K562 (cell line): ENCODE measurements at regions not wholly inside any gene's neighbourhood (a gene's known extent, or its start where the extent isn't known, plus 50 kb on each side); places are given as distances from the start of the nearest gene placed in this dataset.

Source experiments
- ATAC-seq: fragments of 200-7000 bp; cut with Tn5 transposase; 3 replicates; pipeline ENCODE4 v1.9.1; 2020; ENCODE audit warnings: moderate library complexity
- BruUV-seq: library from RNA; stranded (reverse); fragments of 400-500 nt; replicated peaks from 2 replicates; lab custom pipeline; 2021; lab: Mats Ljungman, UMichigan
- CTCF ChIA-PET: fragments of 300-600 bp; formaldehyde crosslinking; extraction: SDS; loops from one replicate; lab custom pipeline; 2021; ENCODE audit warnings: low intra/inter-chr PET ratio; lab: Yijun Ruan, JAX
- POLR2A ChIA-PET: fragments of 300-600, 350-650 bp; sonication (Branson Sonifier 250); formaldehyde crosslinking; extraction: SDS; loops from one replicate; lab custom pipeline; 2021; ENCODE audit warnings: antibody characterized with exemption, inconsistent platforms; lab: Yijun Ruan, JAX
- DNase-seq, 4 experiments: peaks; one replicate each; pipeline versions ENCODE4 v3.0.0 to v3.0.0-alpha.2; 2011 to 2018; ENCODE audit warnings: low spot score in 3 of 4, mixed read lengths in 3 of 4; ENCODE audit errors: extremely low read depth in 1 of 4
- FAIRE-seq: peaks from 2 replicates; lab custom pipeline; 2011; peaks lifted over from hg19 to GRCh38; lab: Jason Lieb, UNC
- H2AFZ ChIP-seq: 2 replicates; pipeline ENCODE4 v1.6.0; 2011; ENCODE audit warnings: low read depth, low read length, control low read depth, inconsistent platforms
- H3K27ac ChIP-seq: fragments of 200-600 bp; 3 replicates; pipeline ENCODE4 v1.8.0; 2011; ENCODE audit warnings: low read depth, mild to moderate bottlenecking, control low read depth, inconsistent platforms, low read length, moderate library complexity, mixed read lengths; ENCODE audit errors: extremely low read depth
- H3K27me3 ChIP-seq, 2 experiments: fragments of 300-600 bp in 1 of 2; 2 replicates in 1 of 2; 3 replicates in 1 of 2; pipeline versions ENCODE4 v1.6.0 to v1.8.0; 2011; ENCODE audit warnings: inconsistent platforms in 2 of 2, low read length in 2 of 2, mild to moderate bottlenecking in 1 of 2, mixed read lengths in 1 of 2, moderate library complexity in 1 of 2; ENCODE audit not compliant: control insufficient read depth in 2 of 2, insufficient read depth in 2 of 2
- H3K36me3 ChIP-seq: fragments of 300-600 bp; 3 replicates; pipeline ENCODE4 v1.8.0; 2011; ENCODE audit warnings: mild to moderate bottlenecking, low read length, inconsistent platforms; ENCODE audit not compliant: control insufficient read depth, insufficient read depth
- H3K4me1 ChIP-seq, 2 experiments: fragments of 200-600 bp in 1 of 2; replicated peaks in 1 of 2; 2 replicates in 1 of 2; 3 replicates in 1 of 2; pipeline versions ENCODE4 v1.5.1 to v1.8.0; 2011; ENCODE audit warnings: inconsistent platforms in 2 of 2, low read length in 2 of 2, mild to moderate bottlenecking in 1 of 2, mixed read lengths in 1 of 2, moderate library complexity in 1 of 2; ENCODE audit not compliant: control insufficient read depth in 2 of 2, insufficient read depth in 2 of 2
- H3K4me2 ChIP-seq: 2 replicates; pipeline ENCODE4 v1.6.1; 2011; ENCODE audit warnings: low read length, control low read depth, inconsistent platforms, mixed read lengths; ENCODE audit not compliant: insufficient read depth
- H3K4me3 ChIP-seq: fragments of 200-600 bp; sonication (generic), shearing (Covaris generic); 2 replicates; pipeline ENCODE4 v1.5.1; 2016; ENCODE audit warnings: control low read depth, inconsistent platforms
- H3K79me2 ChIP-seq: fragments of 200-600 bp; 3 replicates; pipeline ENCODE4 v1.8.0; 2011; ENCODE audit warnings: low read length, inconsistent platforms; ENCODE audit not compliant: control insufficient read depth, insufficient read depth
- H3K9ac ChIP-seq, 2 experiments: 2 replicates each; pipeline versions ENCODE4 v1.6.0 to v1.6.1; 2011; ENCODE audit warnings: low read depth in 2 of 2, low read length in 2 of 2, control low read depth in 1 of 2, inconsistent platforms in 1 of 2, mild to moderate bottlenecking in 1 of 2, mixed read lengths in 1 of 2; ENCODE audit not compliant: insufficient read depth in 1 of 2
- H3K9me1 ChIP-seq: one replicate; pipeline ENCODE4 v1.6.0; 2011; ENCODE audit warnings: inconsistent platforms, mild to moderate bottlenecking, low read length, moderate library complexity; ENCODE audit not compliant: control insufficient read depth, insufficient read depth
- H3K9me3 ChIP-seq: replicated peaks from 2 replicates; pipeline ENCODE4 v1.5.1; 2011; ENCODE audit warnings: low read depth, low read length, inconsistent platforms; ENCODE audit not compliant: control insufficient read depth, insufficient read depth
- H4K20me1 ChIP-seq: replicated peaks from 2 replicates; pipeline ENCODE4 v1.6.1; 2011; ENCODE audit warnings: low read length, inconsistent platforms, mixed read lengths; ENCODE audit not compliant: control insufficient read depth, insufficient read depth
- CCAR2 ChIP-seq: fragments of 200-400 bp; formaldehyde crosslinking; IDR thresholded peaks from 2 replicates; pipeline ENCODE4 v1.6.1; 2017; ENCODE audit warnings: mild to moderate bottlenecking, low read depth, low read length
- FOS ChIP-seq: IDR thresholded peaks from 3 replicates; pipeline ENCODE4 v1.6.1; 2011; ENCODE audit not compliant: insufficient read length; ENCODE audit errors: extremely low read depth
- HNRNPH1 ChIP-seq: fragments of 200-400 bp; formaldehyde crosslinking; optimal IDR thresholded peaks from 2 replicates; pipeline ENCODE3; 2017; ENCODE audit warnings: low read depth, mild to moderate bottlenecking, low read length, moderate library complexity
- NFXL1 ChIP-seq: fragments of 450-650 bp; formaldehyde crosslinking; IDR thresholded peaks from 2 replicates; pipeline ENCODE4 v1.4.0; 2021; ENCODE audit warnings: mild to moderate bottlenecking
- SMAD2 ChIP-seq: fragments of 150-350 bp; IDR thresholded peaks from 2 replicates; pipeline ENCODE4 v1.6.1; 2014; ENCODE audit warnings: low read depth, mild to moderate bottlenecking, low read length
- ZFPM2 ChIP-seq: fragments of 250-450 bp; sonication (Bioruptor Pico); IDR thresholded peaks from 2 replicates; pipeline ENCODE4 v1.5.1; 2022; ENCODE audit warnings: mild to moderate bottlenecking
- ZNF143 ChIP-seq: sonication (generic); formaldehyde crosslinking; IDR thresholded peaks from 2 replicates; pipeline ENCODE4 v1.9.0; 2022; ENCODE audit warnings: mild to moderate bottlenecking, missing genetic modification reagents
- ZNF174 ChIP-seq: fragments of 250-450 bp; sonication (Bioruptor Pico); IDR thresholded peaks from 2 replicates; pipeline ENCODE4 v1.4.0; 2020; ENCODE audit warnings: mild to moderate bottlenecking
- ZNF3 ChIP-seq: fragments of 250-450 bp; sonication (Bioruptor Pico); IDR thresholded peaks from 2 replicates; pipeline ENCODE4 v1.5.0; 2021; ENCODE audit warnings: mild to moderate bottlenecking, moderate library complexity
- ZNF707 ChIP-seq: fragments of 250-450 bp; sonication (Bioruptor Pico); conservative IDR thresholded peaks from 2 replicates; pipeline ENCODE4 v1.8.0; 2022; ENCODE audit warnings: inconsistent platforms, mild to moderate bottlenecking, moderate library complexity
- WGBS: fragments of 100-300 bp; shearing (Covaris generic); methylation state at CpG from one replicate; pipeline ENCODE4 v1.1.6; 2016; ENCODE audit warnings: low coverage, mixed read lengths; ENCODE audit not compliant: insufficient coverage; ENCODE audit errors: missing lambda C conversion rate; 5-methylcytosine and 5-hydroxymethylcytosine counted together
- in situ Hi-C: fragments of 300-500 bp; cut with MboI; formaldehyde crosslinking; loops from 4 replicates; pipeline ENCODE4 v1.15.0; 2018; ENCODE audit warnings: inconsistent platforms, mixed read lengths
- intact Hi-C: fragments of 100-400 bp; cut with micrococcal nuclease; formaldehyde crosslinking; loops from 2 replicates; pipeline ENCODE4 v1.14.2; 2022
- TF ChIP-seq, protein P1 (sequence below): sonication (generic); formaldehyde crosslinking; IDR thresholded peaks from 2 replicates; pipeline ENCODE4 v1.4.0; 2020; ENCODE audit warnings: mild to moderate bottlenecking, missing genetic modification reagents
- TF ChIP-seq, protein P2 (sequence below), 2 experiments: fragments of 450-650 bp; IDR thresholded peaks; 2 replicates each; pipeline ENCODE4 v1.6.1; 2016

DNA sequence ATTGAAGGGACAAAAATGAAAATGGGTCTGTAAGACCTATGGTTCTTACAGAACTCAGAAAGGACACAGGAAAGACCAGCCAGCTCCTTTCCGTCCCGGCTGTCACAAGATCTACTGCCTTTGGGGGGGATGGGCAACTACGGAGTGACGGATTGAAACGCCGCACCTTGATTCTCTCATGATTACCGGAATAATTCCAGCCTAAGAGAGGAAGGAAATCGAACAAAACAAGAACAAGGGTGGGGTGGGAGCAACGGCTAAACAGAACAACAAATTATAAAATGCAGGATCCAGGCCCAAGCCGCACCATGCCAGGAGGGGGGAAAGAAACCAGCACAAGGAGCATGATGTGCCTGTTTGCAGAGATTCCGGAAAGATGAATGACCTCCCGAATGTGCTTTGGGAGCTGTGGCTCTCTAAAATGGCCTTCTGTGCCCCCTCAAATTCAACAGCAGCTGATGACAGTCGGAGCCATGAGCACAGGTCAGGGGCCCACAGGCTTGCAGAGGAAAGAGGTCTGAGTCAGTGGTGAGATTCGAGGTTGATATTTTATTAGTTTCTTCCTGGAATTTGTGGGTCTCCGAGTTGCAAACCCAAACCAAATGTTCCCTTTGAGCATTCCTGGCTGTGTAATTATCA is 72.1 kb downstream of the SPRING1 start:
- ATAC-seq (no peak), FAIRE-seq (no peak), DNase-seq (no peak)
- H3K79me2 ChIP-seq: no peaks in the 10 kb centered on the region
- H3K9me1 ChIP-seq: no peaks in the 10 kb centered on the region
- ChIA-PET CTCF (no interaction called here), POLR2A (no interaction called here)
- H3K4me3 ChIP-seq: no peak overlapping the region
- no peak overlapping the region for H3K4me2 ChIP-seq
- intact Hi-C loops (no loop called here), in situ Hi-C loops (no loop called here)
- no peaks in the 10 kb centered on the region for H4K20me1 ChIP-seq
- BruUV-seq: no TSS peak
- no peaks in the 10 kb centered on the region for H3K9me3 ChIP-seq
- TF ChIP-seq NFXL1 (CRISPR knock-in tag): no peak
- H3K27ac ChIP-seq: no peak overlapping the region
- no peak overlapping the region for H3K9ac ChIP-seq
- H3K4me1 ChIP-seq: peaks cover 0 to 6% of the 10 kb centered on the region in 2 experiments; a peak in 1 of 5 replicates
- no peak overlapping the region for H2AFZ ChIP-seq
- H3K27me3 ChIP-seq: peaks cover 7 to 22% of the 10 kb centered on the region in 2 experiments; a peak in 4 of 5 replicates
- 39% methylated on average over 14 of the region's 15 CpGs for WGBS
- no peaks in the 10 kb centered on the region for H3K36me3 ChIP-seq

DNA sequence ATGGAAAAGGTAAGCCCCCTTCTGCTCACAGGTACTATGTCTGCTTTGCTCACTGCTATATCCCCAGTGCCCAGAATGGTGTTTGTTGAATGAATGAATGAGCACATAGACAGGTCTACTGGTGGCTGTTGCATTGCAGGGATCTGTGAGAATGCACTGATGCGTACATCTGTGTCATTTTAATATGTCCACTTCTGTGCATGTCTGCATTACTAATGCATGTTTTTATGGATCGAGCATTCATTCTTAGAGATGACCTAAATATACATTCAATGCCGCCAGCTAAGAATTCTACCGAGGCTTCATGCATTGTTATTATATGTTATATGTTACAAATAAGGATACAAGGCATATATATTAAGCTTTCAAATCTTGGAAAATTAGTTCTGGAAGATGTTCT is 73.8 kb downstream of the SPRING1 start:
- Histone ChIP-seq H3K9ac (no peak overlapping the region), H2AFZ (no peak overlapping the region), H4K20me1 (no peaks in the 10 kb centered on the region), H3K79me2 (no peaks in the 10 kb centered on the region), H3K4me1 (peaks cover 0 to 6% of the 10 kb centered on the region in 2 experiments; a peak in 2 of 5 replicates), H3K27ac (no peak overlapping the region), H3K4me3 (no peak overlapping the region), H3K4me2 (no peak overlapping the region), H3K27me3 (peaks cover 13 to 33% of the 10 kb centered on the region in 2 experiments; a peak in 4 of 5 replicates), H3K9me1 (no peaks in the 10 kb centered on the region), H3K9me3 (no peaks in the 10 kb centered on the region), H3K36me3 (no peaks in the 10 kb centered on the region)
- DNase-seq: no peak
- 32% methylated on average over 4 of the region's 4 CpGs for WGBS
- in situ Hi-C loops (no loop called here), intact Hi-C loops (no loop called here)
- ATAC-seq: no peak
- TF ChIP-seq CCAR2 (no peak), ZNF174 (CRISPR knock-in tag) (no peak), HNRNPH1 (no peak), ZNF143 (CRISPR knock-in tag) (no peak), FOS (no peak), SMAD2 (no peak), ZFPM2 (CRISPR knock-in tag) (no peak), ZNF3 (CRISPR knock-in tag) (no peak), ZNF707 (CRISPR knock-in tag) (no peak)
- TF ChIP-seq, protein P1, sequence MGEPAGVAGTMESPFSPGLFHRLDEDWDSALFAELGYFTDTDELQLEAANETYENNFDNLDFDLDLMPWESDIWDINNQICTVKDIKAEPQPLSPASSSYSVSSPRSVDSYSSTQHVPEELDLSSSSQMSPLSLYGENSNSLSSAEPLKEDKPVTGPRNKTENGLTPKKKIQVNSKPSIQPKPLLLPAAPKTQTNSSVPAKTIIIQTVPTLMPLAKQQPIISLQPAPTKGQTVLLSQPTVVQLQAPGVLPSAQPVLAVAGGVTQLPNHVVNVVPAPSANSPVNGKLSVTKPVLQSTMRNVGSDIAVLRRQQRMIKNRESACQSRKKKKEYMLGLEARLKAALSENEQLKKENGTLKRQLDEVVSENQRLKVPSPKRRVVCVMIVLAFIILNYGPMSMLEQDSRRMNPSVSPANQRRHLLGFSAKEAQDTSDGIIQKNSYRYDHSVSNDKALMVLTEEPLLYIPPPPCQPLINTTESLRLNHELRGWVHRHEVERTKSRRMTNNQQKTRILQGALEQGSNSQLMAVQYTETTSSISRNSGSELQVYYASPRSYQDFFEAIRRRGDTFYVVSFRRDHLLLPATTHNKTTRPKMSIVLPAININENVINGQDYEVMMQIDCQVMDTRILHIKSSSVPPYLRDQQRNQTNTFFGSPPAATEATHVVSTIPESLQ (CRISPR knock-in tag): no peak
- TF ChIP-seq, protein P2, sequence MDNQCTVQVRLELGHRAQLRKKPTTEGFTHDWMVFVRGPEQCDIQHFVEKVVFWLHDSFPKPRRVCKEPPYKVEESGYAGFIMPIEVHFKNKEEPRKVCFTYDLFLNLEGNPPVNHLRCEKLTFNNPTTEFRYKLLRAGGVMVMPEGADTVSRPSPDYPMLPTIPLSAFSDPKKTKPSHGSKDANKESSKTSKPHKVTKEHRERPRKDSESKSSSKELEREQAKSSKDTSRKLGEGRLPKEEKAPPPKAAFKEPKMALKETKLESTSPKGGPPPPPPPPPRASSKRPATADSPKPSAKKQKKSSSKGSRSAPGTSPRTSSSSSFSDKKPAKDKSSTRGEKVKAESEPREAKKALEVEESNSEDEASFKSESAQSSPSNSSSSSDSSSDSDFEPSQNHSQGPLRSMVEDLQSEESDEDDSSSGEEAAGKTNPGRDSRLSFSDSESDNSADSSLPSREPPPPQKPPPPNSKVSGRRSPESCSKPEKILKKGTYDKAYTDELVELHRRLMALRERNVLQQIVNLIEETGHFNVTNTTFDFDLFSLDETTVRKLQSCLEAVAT (IDR thresholded peaks at IDR 0.05): no peak
- ChIA-PET CTCF (no interaction called here), POLR2A (interaction anchor here (0.7 kb wide), 1 partner anchor 77 kb away, joined by 3 read pairs; no protein-coding TSS in a partner anchor)
- no peak for FAIRE-seq
- BruUV-seq: no TSS peak
